ENCODE measurements at regions not wholly inside any gene's neighbourhood (a gene's known extent, or its start where the extent isn't known, plus 50 kb on each side); places are given as distances from the start of the nearest gene placed in this dataset.

DNA sequence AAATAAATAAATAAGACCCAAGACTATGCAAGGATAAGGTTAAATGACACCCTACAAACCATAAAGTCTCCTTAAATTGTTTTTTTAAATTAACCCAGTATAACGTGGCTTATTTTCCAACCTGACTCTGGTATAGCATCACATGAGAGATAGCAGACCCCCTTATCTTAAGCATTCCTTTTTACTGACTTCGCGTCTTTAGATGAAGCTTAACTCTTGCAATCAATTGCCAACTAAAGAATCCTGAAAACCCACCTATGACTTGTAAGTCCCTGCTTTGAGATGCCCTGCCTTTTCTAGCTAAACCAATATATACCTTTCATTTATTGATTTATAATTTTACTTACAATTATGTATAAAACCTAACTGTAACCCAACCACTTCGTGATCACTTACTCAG is 57.1 kb upstream of the RAB12 start:
- TF ChIP-seq, protein P1, sequence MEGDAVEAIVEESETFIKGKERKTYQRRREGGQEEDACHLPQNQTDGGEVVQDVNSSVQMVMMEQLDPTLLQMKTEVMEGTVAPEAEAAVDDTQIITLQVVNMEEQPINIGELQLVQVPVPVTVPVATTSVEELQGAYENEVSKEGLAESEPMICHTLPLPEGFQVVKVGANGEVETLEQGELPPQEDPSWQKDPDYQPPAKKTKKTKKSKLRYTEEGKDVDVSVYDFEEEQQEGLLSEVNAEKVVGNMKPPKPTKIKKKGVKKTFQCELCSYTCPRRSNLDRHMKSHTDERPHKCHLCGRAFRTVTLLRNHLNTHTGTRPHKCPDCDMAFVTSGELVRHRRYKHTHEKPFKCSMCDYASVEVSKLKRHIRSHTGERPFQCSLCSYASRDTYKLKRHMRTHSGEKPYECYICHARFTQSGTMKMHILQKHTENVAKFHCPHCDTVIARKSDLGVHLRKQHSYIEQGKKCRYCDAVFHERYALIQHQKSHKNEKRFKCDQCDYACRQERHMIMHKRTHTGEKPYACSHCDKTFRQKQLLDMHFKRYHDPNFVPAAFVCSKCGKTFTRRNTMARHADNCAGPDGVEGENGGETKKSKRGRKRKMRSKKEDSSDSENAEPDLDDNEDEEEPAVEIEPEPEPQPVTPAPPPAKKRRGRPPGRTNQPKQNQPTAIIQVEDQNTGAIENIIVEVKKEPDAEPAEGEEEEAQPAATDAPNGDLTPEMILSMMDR (conservative IDR thresholded peaks at IDR 0.05; ENCODE audit: low read depth, low read length), result no peak
- TF ChIP-seq RAD21 (IDR thresholded peaks at IDR 0.05; ENCODE audit: low read length), result no peak
- TF ChIP-seq POLR2A (IDR thresholded peaks at IDR 0.05; ENCODE audit: low read depth, low read length), result no peak
- no peak for TF ChIP-seq NFE2L2 (IDR thresholded peaks at IDR 0.05; ENCODE audit: low read depth, low read length)
- TF ChIP-seq, protein P2, sequence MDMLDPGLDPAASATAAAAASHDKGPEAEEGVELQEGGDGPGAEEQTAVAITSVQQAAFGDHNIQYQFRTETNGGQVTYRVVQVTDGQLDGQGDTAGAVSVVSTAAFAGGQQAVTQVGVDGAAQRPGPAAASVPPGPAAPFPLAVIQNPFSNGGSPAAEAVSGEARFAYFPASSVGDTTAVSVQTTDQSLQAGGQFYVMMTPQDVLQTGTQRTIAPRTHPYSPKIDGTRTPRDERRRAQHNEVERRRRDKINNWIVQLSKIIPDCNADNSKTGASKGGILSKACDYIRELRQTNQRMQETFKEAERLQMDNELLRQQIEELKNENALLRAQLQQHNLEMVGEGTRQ (IDR thresholded peaks at IDR 0.05; ENCODE audit: low read depth, low read length), result no peak
- no peak for TF ChIP-seq SMC3 (IDR thresholded peaks at IDR 0.05; ENCODE audit: low read depth, low read length)
- no peak for TF ChIP-seq FOS (IDR thresholded peaks at IDR 0.05; ENCODE audit: low read depth, low read length)
- no peak for TF ChIP-seq RFX5 (IDR thresholded peaks at IDR 0.05; ENCODE audit: low read depth, low read length)
- TF ChIP-seq MAFK (IDR thresholded peaks at IDR 0.05; ENCODE audit: low read depth, low read length), result no peak
- no peak for TF ChIP-seq BHLHE40 (IDR thresholded peaks at IDR 0.05; ENCODE audit: low read depth, low read length)
- TF ChIP-seq MAZ (IDR thresholded peaks at IDR 0.05; ENCODE audit: borderline replicate concordance, low read depth, low read length), result no peak
- TF ChIP-seq CEBPB (IDR thresholded peaks at IDR 0.05; ENCODE audit: low read depth, low read length), result no peak
- no peak for TF ChIP-seq CHD1 (IDR thresholded peaks at IDR 0.05; ENCODE audit: low read depth, low read length)
- TF ChIP-seq, protein P3, sequence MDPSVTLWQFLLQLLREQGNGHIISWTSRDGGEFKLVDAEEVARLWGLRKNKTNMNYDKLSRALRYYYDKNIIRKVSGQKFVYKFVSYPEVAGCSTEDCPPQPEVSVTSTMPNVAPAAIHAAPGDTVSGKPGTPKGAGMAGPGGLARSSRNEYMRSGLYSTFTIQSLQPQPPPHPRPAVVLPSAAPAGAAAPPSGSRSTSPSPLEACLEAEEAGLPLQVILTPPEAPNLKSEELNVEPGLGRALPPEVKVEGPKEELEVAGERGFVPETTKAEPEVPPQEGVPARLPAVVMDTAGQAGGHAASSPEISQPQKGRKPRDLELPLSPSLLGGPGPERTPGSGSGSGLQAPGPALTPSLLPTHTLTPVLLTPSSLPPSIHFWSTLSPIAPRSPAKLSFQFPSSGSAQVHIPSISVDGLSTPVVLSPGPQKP (IDR thresholded peaks at IDR 0.05; ENCODE audit: borderline replicate concordance, low read depth, low read length), result no peak
